AG09319 (cell line): ENCODE measurements at regions not wholly inside any gene's neighbourhood (a gene's known extent, or its start where the extent isn't known, plus 50 kb on each side); places are given as distances from the start of the nearest gene placed in this dataset.

Experiments used
- DNase-seq: peaks from one replicate; pipeline ENCODE4 v3.0.0-alpha.2; 2010; ENCODE audit warnings: low read depth; ENCODE audit errors: extremely low read depth
- CTCF ChIP-seq: IDR thresholded peaks from 2 replicates; pipeline ENCODE4 v1.5.1; 2011; ENCODE audit warnings: low read depth, mild to moderate bottlenecking, inconsistent platforms, low read length, moderate library complexity

- no peak for DNase-seq
- TF ChIP-seq CTCF = no peak
These were observed 221.6 kb downstream of the VAPA start for GRCh38 chr18:10135302-10135926.

GRCh38 chr18:10138719-10139118 is 224.9 kb downstream of the VAPA start:
- DNase-seq = no peak
- no peak for TF ChIP-seq CTCF

- TF ChIP-seq CTCF = no peak
- DNase-seq = no peak
These were observed 226.1 kb downstream of the VAPA start for GRCh38 chr18:10139783-10140410.

- DNase-seq = no peak
- TF ChIP-seq CTCF = no peak
These were observed 226.9 kb downstream of the VAPA start for GRCh38 chr18:10140461-10141282.

GRCh38 chr18:10141559-10141958 is 227.7 kb downstream of the VAPA start:
- no peak for TF ChIP-seq CTCF
- no peak for DNase-seq

GRCh38 chr18:10142056-10142455 is 228.2 kb downstream of the VAPA start:
- no peak for DNase-seq
- no peak for TF ChIP-seq CTCF
